ENCODE measurements at regions not wholly inside any gene's neighbourhood (a gene's known extent, or its start where the extent isn't known, plus 50 kb on each side); places are given as distances from the start of the nearest gene placed in this dataset.

- TF ChIP-seq POLR2AphosphoS5 (IDR thresholded peaks at IDR 0.05; ENCODE audit: low read depth, low read length) (no peak), TAF1 (IDR thresholded peaks at IDR 0.05; ENCODE audit: borderline replicate concordance, insufficient read depth, low read length) (no peak), FOXP2 (optimal IDR thresholded peaks at IDR 0.05; ENCODE audit: borderline replicate concordance, extremely low read depth, extremely low read length, insufficient read depth) (no peak), REST (IDR thresholded peaks at IDR 0.05; ENCODE audit: insufficient read depth in 1 of 2, low read depth in 2 of 2, low read length in 2 of 2) (no peak), SIN3A (IDR thresholded peaks at IDR 0.05; ENCODE audit: borderline replicate concordance, insufficient read depth, low read length) (no peak)
Observed at GRCh38 chr7:10821156-10821555, 152.5 kb upstream of the PHF14 start.

- TF ChIP-seq POLR2AphosphoS5 (IDR thresholded peaks at IDR 0.05; ENCODE audit: low read depth, low read length) (no peak), FOXP2 (optimal IDR thresholded peaks at IDR 0.05; ENCODE audit: borderline replicate concordance, extremely low read depth, extremely low read length, insufficient read depth) (no peak), REST (IDR thresholded peaks at IDR 0.05; ENCODE audit: insufficient read depth in 1 of 2, low read depth in 2 of 2, low read length in 2 of 2) (no peak), SIN3A (IDR thresholded peaks at IDR 0.05; ENCODE audit: borderline replicate concordance, insufficient read depth, low read length) (no peak), TAF1 (IDR thresholded peaks at IDR 0.05; ENCODE audit: borderline replicate concordance, insufficient read depth, low read length) (no peak)
Observed at GRCh38 chr7:10824154-10824553, 149.5 kb upstream of the PHF14 start.

- TF ChIP-seq TAF1 (IDR thresholded peaks at IDR 0.05; ENCODE audit: borderline replicate concordance, insufficient read depth, low read length), result no peak
- TF ChIP-seq FOXP2 (optimal IDR thresholded peaks at IDR 0.05; ENCODE audit: borderline replicate concordance, extremely low read depth, extremely low read length, insufficient read depth), result no peak
- TF ChIP-seq POLR2AphosphoS5 (IDR thresholded peaks at IDR 0.05; ENCODE audit: low read depth, low read length), result no peak
- no peak for TF ChIP-seq SIN3A (IDR thresholded peaks at IDR 0.05; ENCODE audit: borderline replicate concordance, insufficient read depth, low read length)
- TF ChIP-seq REST (IDR thresholded peaks at IDR 0.05; ENCODE audit: insufficient read depth in 1 of 2, low read depth in 2 of 2, low read length in 2 of 2), result no peak
Observed at GRCh38 chr7:10838228-10838627, 135.4 kb upstream of the PHF14 start.

- TF ChIP-seq SIN3A (IDR thresholded peaks at IDR 0.05; ENCODE audit: borderline replicate concordance, insufficient read depth, low read length) (no peak), REST (IDR thresholded peaks at IDR 0.05; ENCODE audit: insufficient read depth in 1 of 2, low read depth in 2 of 2, low read length in 2 of 2) (no peak), FOXP2 (optimal IDR thresholded peaks at IDR 0.05; ENCODE audit: borderline replicate concordance, extremely low read depth, extremely low read length, insufficient read depth) (no peak), POLR2AphosphoS5 (IDR thresholded peaks at IDR 0.05; ENCODE audit: low read depth, low read length) (no peak)
Observed at GRCh38 chr7:10845225-10845624, 128.4 kb upstream of the PHF14 start.

- TF ChIP-seq FOXP2 (optimal IDR thresholded peaks at IDR 0.05; ENCODE audit: borderline replicate concordance, extremely low read depth, extremely low read length, insufficient read depth), result no peak
- no peak for TF ChIP-seq TAF1 (IDR thresholded peaks at IDR 0.05; ENCODE audit: borderline replicate concordance, insufficient read depth, low read length)
- no peak for TF ChIP-seq REST (IDR thresholded peaks at IDR 0.05; ENCODE audit: insufficient read depth in 1 of 2, low read depth in 2 of 2, low read length in 2 of 2)
- TF ChIP-seq POLR2AphosphoS5 (IDR thresholded peaks at IDR 0.05; ENCODE audit: low read depth, low read length), result no peak
- no peak for TF ChIP-seq SIN3A (IDR thresholded peaks at IDR 0.05; ENCODE audit: borderline replicate concordance, insufficient read depth, low read length)
Observed at GRCh38 chr7:10855583-10855982, 118.1 kb upstream of the PHF14 start.

All from PFSK-1 (cell line).